ENCODE measurements at regions not wholly inside any gene's neighbourhood (a gene's known extent, or its start where the extent isn't known, plus 50 kb on each side); places are given as distances from the start of the nearest gene placed in this dataset.

DNA sequence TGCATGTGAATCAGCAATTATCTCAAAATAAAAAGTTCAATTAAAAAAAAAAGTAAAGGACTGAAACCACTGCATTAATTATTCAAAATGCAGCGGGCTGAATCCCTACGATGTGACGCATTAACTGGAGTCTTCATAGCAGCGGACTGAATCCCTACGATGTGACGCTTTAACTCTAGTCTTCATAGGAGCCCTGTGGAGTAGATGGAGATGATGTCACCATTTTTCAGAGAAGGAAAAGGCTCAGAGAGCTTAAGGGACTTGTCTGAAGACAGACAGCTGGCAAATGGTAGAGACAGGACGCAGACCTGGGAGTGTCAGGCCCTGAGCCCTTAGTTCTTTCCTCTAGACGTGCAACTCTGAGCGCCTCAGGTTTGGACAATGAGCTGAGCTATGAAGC, 168.0 kb upstream of the MYL2 start:
- TF ChIP-seq, protein P1, sequence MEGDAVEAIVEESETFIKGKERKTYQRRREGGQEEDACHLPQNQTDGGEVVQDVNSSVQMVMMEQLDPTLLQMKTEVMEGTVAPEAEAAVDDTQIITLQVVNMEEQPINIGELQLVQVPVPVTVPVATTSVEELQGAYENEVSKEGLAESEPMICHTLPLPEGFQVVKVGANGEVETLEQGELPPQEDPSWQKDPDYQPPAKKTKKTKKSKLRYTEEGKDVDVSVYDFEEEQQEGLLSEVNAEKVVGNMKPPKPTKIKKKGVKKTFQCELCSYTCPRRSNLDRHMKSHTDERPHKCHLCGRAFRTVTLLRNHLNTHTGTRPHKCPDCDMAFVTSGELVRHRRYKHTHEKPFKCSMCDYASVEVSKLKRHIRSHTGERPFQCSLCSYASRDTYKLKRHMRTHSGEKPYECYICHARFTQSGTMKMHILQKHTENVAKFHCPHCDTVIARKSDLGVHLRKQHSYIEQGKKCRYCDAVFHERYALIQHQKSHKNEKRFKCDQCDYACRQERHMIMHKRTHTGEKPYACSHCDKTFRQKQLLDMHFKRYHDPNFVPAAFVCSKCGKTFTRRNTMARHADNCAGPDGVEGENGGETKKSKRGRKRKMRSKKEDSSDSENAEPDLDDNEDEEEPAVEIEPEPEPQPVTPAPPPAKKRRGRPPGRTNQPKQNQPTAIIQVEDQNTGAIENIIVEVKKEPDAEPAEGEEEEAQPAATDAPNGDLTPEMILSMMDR (conservative IDR thresholded peaks at IDR 0.05; ENCODE audit: low read depth in 2 of 2), result no peak
- TF ChIP-seq, protein P2, sequence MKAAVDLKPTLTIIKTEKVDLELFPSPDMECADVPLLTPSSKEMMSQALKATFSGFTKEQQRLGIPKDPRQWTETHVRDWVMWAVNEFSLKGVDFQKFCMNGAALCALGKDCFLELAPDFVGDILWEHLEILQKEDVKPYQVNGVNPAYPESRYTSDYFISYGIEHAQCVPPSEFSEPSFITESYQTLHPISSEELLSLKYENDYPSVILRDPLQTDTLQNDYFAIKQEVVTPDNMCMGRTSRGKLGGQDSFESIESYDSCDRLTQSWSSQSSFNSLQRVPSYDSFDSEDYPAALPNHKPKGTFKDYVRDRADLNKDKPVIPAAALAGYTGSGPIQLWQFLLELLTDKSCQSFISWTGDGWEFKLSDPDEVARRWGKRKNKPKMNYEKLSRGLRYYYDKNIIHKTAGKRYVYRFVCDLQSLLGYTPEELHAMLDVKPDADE (IDR thresholded peaks at IDR 0.05), result no peak
- TF ChIP-seq POLR2AphosphoS5 (IDR thresholded peaks at IDR 0.05; ENCODE audit: low read depth), result no peak
- TF ChIP-seq, protein P3, sequence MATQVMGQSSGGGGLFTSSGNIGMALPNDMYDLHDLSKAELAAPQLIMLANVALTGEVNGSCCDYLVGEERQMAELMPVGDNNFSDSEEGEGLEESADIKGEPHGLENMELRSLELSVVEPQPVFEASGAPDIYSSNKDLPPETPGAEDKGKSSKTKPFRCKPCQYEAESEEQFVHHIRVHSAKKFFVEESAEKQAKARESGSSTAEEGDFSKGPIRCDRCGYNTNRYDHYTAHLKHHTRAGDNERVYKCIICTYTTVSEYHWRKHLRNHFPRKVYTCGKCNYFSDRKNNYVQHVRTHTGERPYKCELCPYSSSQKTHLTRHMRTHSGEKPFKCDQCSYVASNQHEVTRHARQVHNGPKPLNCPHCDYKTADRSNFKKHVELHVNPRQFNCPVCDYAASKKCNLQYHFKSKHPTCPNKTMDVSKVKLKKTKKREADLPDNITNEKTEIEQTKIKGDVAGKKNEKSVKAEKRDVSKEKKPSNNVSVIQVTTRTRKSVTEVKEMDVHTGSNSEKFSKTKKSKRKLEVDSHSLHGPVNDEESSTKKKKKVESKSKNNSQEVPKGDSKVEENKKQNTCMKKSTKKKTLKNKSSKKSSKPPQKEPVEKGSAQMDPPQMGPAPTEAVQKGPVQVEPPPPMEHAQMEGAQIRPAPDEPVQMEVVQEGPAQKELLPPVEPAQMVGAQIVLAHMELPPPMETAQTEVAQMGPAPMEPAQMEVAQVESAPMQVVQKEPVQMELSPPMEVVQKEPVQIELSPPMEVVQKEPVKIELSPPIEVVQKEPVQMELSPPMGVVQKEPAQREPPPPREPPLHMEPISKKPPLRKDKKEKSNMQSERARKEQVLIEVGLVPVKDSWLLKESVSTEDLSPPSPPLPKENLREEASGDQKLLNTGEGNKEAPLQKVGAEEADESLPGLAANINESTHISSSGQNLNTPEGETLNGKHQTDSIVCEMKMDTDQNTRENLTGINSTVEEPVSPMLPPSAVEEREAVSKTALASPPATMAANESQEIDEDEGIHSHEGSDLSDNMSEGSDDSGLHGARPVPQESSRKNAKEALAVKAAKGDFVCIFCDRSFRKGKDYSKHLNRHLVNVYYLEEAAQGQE (IDR thresholded peaks at IDR 0.05; ENCODE audit: unreplicated experiment), result no peak
- no peak for TF ChIP-seq EZH2 (IDR thresholded peaks at IDR 0.05; ENCODE audit: low read depth, unreplicated experiment)
